K562 (cell line): ENCODE measurements at regions not wholly inside any gene's neighbourhood (a gene's known extent, or its start where the extent isn't known, plus 50 kb on each side); places are given as distances from the start of the nearest gene placed in this dataset.

Source experiments
- ATAC-seq: fragments of 200-7000 bp; cut with Tn5 transposase; 3 replicates; pipeline ENCODE4 v1.9.1; 2020; ENCODE audit warnings: moderate library complexity
- BruUV-seq: library from RNA; stranded (reverse); fragments of 400-500 nt; replicated peaks from 2 replicates; lab custom pipeline; 2021; lab: Mats Ljungman, UMichigan
- CTCF ChIA-PET: fragments of 300-600 bp; formaldehyde crosslinking; extraction: SDS; loops from one replicate; lab custom pipeline; 2021; ENCODE audit warnings: low intra/inter-chr PET ratio; lab: Yijun Ruan, JAX
- POLR2A ChIA-PET: fragments of 300-600, 350-650 bp; sonication (Branson Sonifier 250); formaldehyde crosslinking; extraction: SDS; loops from one replicate; lab custom pipeline; 2021; ENCODE audit warnings: antibody characterized with exemption, inconsistent platforms; lab: Yijun Ruan, JAX
- DNase-seq, 4 experiments: peaks; one replicate each; pipeline versions ENCODE4 v3.0.0 to v3.0.0-alpha.2; 2011 to 2018; ENCODE audit warnings: low spot score in 3 of 4, mixed read lengths in 3 of 4; ENCODE audit errors: extremely low read depth in 1 of 4
- FAIRE-seq: peaks from 2 replicates; lab custom pipeline; 2011; peaks lifted over from hg19 to GRCh38; lab: Jason Lieb, UNC
- H2AFZ ChIP-seq: 2 replicates; pipeline ENCODE4 v1.6.0; 2011; ENCODE audit warnings: low read depth, low read length, control low read depth, inconsistent platforms
- H3K27ac ChIP-seq: fragments of 200-600 bp; 3 replicates; pipeline ENCODE4 v1.8.0; 2011; ENCODE audit warnings: low read depth, mild to moderate bottlenecking, control low read depth, inconsistent platforms, low read length, moderate library complexity, mixed read lengths; ENCODE audit errors: extremely low read depth
- H3K27me3 ChIP-seq, 2 experiments: fragments of 300-600 bp in 1 of 2; 2 replicates in 1 of 2; 3 replicates in 1 of 2; pipeline versions ENCODE4 v1.6.0 to v1.8.0; 2011; ENCODE audit warnings: inconsistent platforms in 2 of 2, low read length in 2 of 2, mild to moderate bottlenecking in 1 of 2, mixed read lengths in 1 of 2, moderate library complexity in 1 of 2; ENCODE audit not compliant: control insufficient read depth in 2 of 2, insufficient read depth in 2 of 2
- H3K36me3 ChIP-seq: fragments of 300-600 bp; 3 replicates; pipeline ENCODE4 v1.8.0; 2011; ENCODE audit warnings: mild to moderate bottlenecking, low read length, inconsistent platforms; ENCODE audit not compliant: control insufficient read depth, insufficient read depth
- H3K4me1 ChIP-seq, 2 experiments: fragments of 200-600 bp in 1 of 2; replicated peaks in 1 of 2; 2 replicates in 1 of 2; 3 replicates in 1 of 2; pipeline versions ENCODE4 v1.5.1 to v1.8.0; 2011; ENCODE audit warnings: inconsistent platforms in 2 of 2, low read length in 2 of 2, mild to moderate bottlenecking in 1 of 2, mixed read lengths in 1 of 2, moderate library complexity in 1 of 2; ENCODE audit not compliant: control insufficient read depth in 2 of 2, insufficient read depth in 2 of 2
- H3K4me2 ChIP-seq: 2 replicates; pipeline ENCODE4 v1.6.1; 2011; ENCODE audit warnings: low read length, control low read depth, inconsistent platforms, mixed read lengths; ENCODE audit not compliant: insufficient read depth
- H3K4me3 ChIP-seq: fragments of 200-600 bp; sonication (generic), shearing (Covaris generic); 2 replicates; pipeline ENCODE4 v1.5.1; 2016; ENCODE audit warnings: control low read depth, inconsistent platforms
- H3K79me2 ChIP-seq: fragments of 200-600 bp; 3 replicates; pipeline ENCODE4 v1.8.0; 2011; ENCODE audit warnings: low read length, inconsistent platforms; ENCODE audit not compliant: control insufficient read depth, insufficient read depth
- H3K9ac ChIP-seq, 2 experiments: 2 replicates each; pipeline versions ENCODE4 v1.6.0 to v1.6.1; 2011; ENCODE audit warnings: low read depth in 2 of 2, low read length in 2 of 2, control low read depth in 1 of 2, inconsistent platforms in 1 of 2, mild to moderate bottlenecking in 1 of 2, mixed read lengths in 1 of 2; ENCODE audit not compliant: insufficient read depth in 1 of 2
- H3K9me1 ChIP-seq: one replicate; pipeline ENCODE4 v1.6.0; 2011; ENCODE audit warnings: inconsistent platforms, mild to moderate bottlenecking, low read length, moderate library complexity; ENCODE audit not compliant: control insufficient read depth, insufficient read depth
- H3K9me3 ChIP-seq: replicated peaks from 2 replicates; pipeline ENCODE4 v1.5.1; 2011; ENCODE audit warnings: low read depth, low read length, inconsistent platforms; ENCODE audit not compliant: control insufficient read depth, insufficient read depth
- H4K20me1 ChIP-seq: replicated peaks from 2 replicates; pipeline ENCODE4 v1.6.1; 2011; ENCODE audit warnings: low read length, inconsistent platforms, mixed read lengths; ENCODE audit not compliant: control insufficient read depth, insufficient read depth
- E2F8 ChIP-seq: fragments of 450-650 bp; IDR thresholded peaks from 2 replicates; pipeline ENCODE4 v1.7.1; 2018; ENCODE audit warnings: mild to moderate bottlenecking, low read depth; ENCODE audit not compliant: partially characterized antibody
- ELF4 ChIP-seq: fragments of 450-650 bp; formaldehyde crosslinking; IDR thresholded peaks from 2 replicates; pipeline ENCODE4 v1.4.0; 2022; ENCODE audit warnings: missing genetic modification characterization
- ETV5 ChIP-seq: sonication (generic); formaldehyde crosslinking; IDR thresholded peaks from 2 replicates; pipeline ENCODE4 v1.4.0; 2020; ENCODE audit warnings: low read depth, mild to moderate bottlenecking, missing genetic modification reagents
- HDAC3 ChIP-seq: fragments of 450-650 bp; IDR thresholded peaks from 2 replicates; pipeline ENCODE4 v1.6.1; 2018; ENCODE audit warnings: borderline replicate concordance, mild to moderate bottlenecking, moderate library complexity; ENCODE audit not compliant: partially characterized antibody
- MAX ChIP-seq: sonication (generic); formaldehyde crosslinking; IDR thresholded peaks from 2 replicates; pipeline ENCODE4 v1.9.0; 2022; ENCODE audit warnings: mild to moderate bottlenecking, missing genetic modification reagents
- POLR2AphosphoS2 ChIP-seq: IDR thresholded peaks from 2 replicates; pipeline ENCODE4 v1.6.1; 2012; ENCODE audit warnings: low read length, improper control_type of control experiment
- SRF ChIP-seq, 2 experiments: fragments of 250-450, 450-650 bp in 1 of 2; sonication (Bioruptor Pico) in 1 of 2; sonication (generic) in 1 of 2; formaldehyde crosslinking; IDR thresholded peaks; 2 replicates each; pipeline versions ENCODE4 v1.5.0 to v1.5.1; 2020 to 2022; ENCODE audit warnings: mild to moderate bottlenecking in 1 of 2, missing genetic modification reagents in 1 of 2
- TSHZ1 ChIP-seq: fragments of 250-450 bp; sonication (Bioruptor Pico); IDR thresholded peaks from 2 replicates; pipeline ENCODE4 v1.4.0; 2020; ENCODE audit warnings: mild to moderate bottlenecking, moderate library complexity
- ZBTB11 ChIP-seq, 3 experiments: fragments of 200-800 bp in 1 of 3; fragments of 250-450 bp in 1 of 3; fragments of 450-650 bp in 1 of 3; sonication (Bioruptor Pico) in 1 of 3; sonication (Bioruptor generic) in 1 of 3; formaldehyde crosslinking in 1 of 3; IDR thresholded peaks; 2 replicates each; pipeline versions ENCODE4 v1.6.1 to v1.8.0; 2016 to 2022; ENCODE audit warnings: mild to moderate bottlenecking in 2 of 3, missing genetic modification characterization in 2 of 3, missing compliant biosample characterization in 1 of 3, moderate library complexity in 1 of 3
- ZNF133 ChIP-seq: fragments of 250-450 bp; sonication (Bioruptor Pico); IDR thresholded peaks from 2 replicates; pipeline ENCODE4 v1.4.0; 2020; ENCODE audit warnings: mild to moderate bottlenecking
- ZNF224 ChIP-seq: sonication (generic); formaldehyde crosslinking; IDR thresholded peaks from 2 replicates; pipeline ENCODE4 v1.8.0; 2022; ENCODE audit warnings: mild to moderate bottlenecking, missing genetic modification reagents
- WGBS: fragments of 100-300 bp; shearing (Covaris generic); methylation state at CpG from one replicate; pipeline ENCODE4 v1.1.6; 2016; ENCODE audit warnings: low coverage, mixed read lengths; ENCODE audit not compliant: insufficient coverage; ENCODE audit errors: missing lambda C conversion rate; 5-methylcytosine and 5-hydroxymethylcytosine counted together
- in situ Hi-C: fragments of 300-500 bp; cut with MboI; formaldehyde crosslinking; loops from 4 replicates; pipeline ENCODE4 v1.15.0; 2018; ENCODE audit warnings: inconsistent platforms, mixed read lengths
- intact Hi-C: fragments of 100-400 bp; cut with micrococcal nuclease; formaldehyde crosslinking; loops from 2 replicates; pipeline ENCODE4 v1.14.2; 2022

GRCh38 chr13:61833228-61833627 lies 417.6 kb upstream of the PCDH20 start (continued):
- no peak for TF ChIP-seq MAX (CRISPR knock-in tag)
- TF ChIP-seq ELF4 (CRISPR knock-in tag), result no peak

- Histone ChIP-seq H3K27ac (no peak overlapping the region), H3K79me2 (no peaks in the 10 kb centered on the region), H3K9ac (no peak overlapping the region), H2AFZ (no peak overlapping the region), H3K36me3 (no peaks in the 10 kb centered on the region), H3K4me3 (no peak overlapping the region), H3K4me2 (no peak overlapping the region), H3K27me3 (no peaks in the 10 kb centered on the region), H4K20me1 (no peaks in the 10 kb centered on the region), H3K4me1 (no peaks in the 10 kb centered on the region), H3K9me3 (no peaks in the 10 kb centered on the region), H3K9me1 (no peaks in the 10 kb centered on the region)
- POLR2A ChIA-PET, result no interaction called here
- ATAC-seq (no peak), FAIRE-seq (no peak), DNase-seq (no peak)
- in situ Hi-C loops (no loop called here), intact Hi-C loops (no loop called here)
- CTCF ChIA-PET, result no interaction called here
- no TSS peak for BruUV-seq
- WGBS, result 0% methylated on average over 2 of the region's 2 CpGs
- TF ChIP-seq E2F8 (no peak), ZBTB11 (CRISPR knock-in tag; IDR thresholded peaks at IDR 0.05) (no peak), TSHZ1 (CRISPR knock-in tag) (no peak), ZNF133 (no peak), ETV5 (CRISPR knock-in tag) (no peak), SRF (CRISPR knock-in tag; IDR thresholded peaks at IDR 0.05) (no peak), ZNF224 (no peak), HDAC3 (no peak), POLR2AphosphoS2 (no peak)
Observed at GRCh38 chr13:61831026-61831425, 415.4 kb upstream of the PCDH20 start.
